CD14-positive monocyte (primary cell): ENCODE measurements at regions not wholly inside any gene's neighbourhood (a gene's known extent, or its start where the extent isn't known, plus 50 kb on each side); places are given as distances from the start of the nearest gene placed in this dataset.

Experiments
- DNase-seq, 3 donors: peaks; one replicate each; pipeline ENCODE4 v3.0.0-alpha.2; 2011 to 2022
- H2AFZ ChIP-seq: 2 replicates; pipeline ENCODE4 v1.6.0; 2012; ENCODE audit warnings: mild to moderate bottlenecking, low read depth, low read length, inconsistent platforms; ENCODE audit not compliant: insufficient read depth, poor library complexity, severe bottlenecking
- H3K27ac ChIP-seq, 2 donors: 1 replicate in 1 of 2; 2 replicates in 1 of 2; pipeline ENCODE4 v1.5.1; 2012 to 2013; ENCODE audit warnings: low read length in 2 of 2, control low read depth in 1 of 2, inconsistent platforms in 1 of 2, low read depth in 1 of 2, mild to moderate bottlenecking in 1 of 2
- H3K27me3 ChIP-seq, 2 donors: one replicate each; pipeline versions ENCODE4 v1.6.0 to v1.6.1; 2011 to 2013; ENCODE audit warnings: low read length in 2 of 2; ENCODE audit not compliant: control insufficient read depth in 2 of 2, insufficient read depth in 2 of 2
- H3K36me3 ChIP-seq, 2 donors: replicated peaks in 1 of 2; 1 replicate in 1 of 2; 2 replicates in 1 of 2; pipeline versions ENCODE4 v1.5.1 to v1.6.1; 2012 to 2013; ENCODE audit warnings: low read length in 2 of 2, control low read depth in 1 of 2, inconsistent platforms in 1 of 2, mild to moderate bottlenecking in 1 of 2; ENCODE audit not compliant: insufficient read depth in 2 of 2, control insufficient read depth in 1 of 2
- H3K4me1 ChIP-seq, 2 donors: 1 replicate in 1 of 2; 2 replicates in 1 of 2; pipeline versions ENCODE4 v1.5.1 to v1.6.1; 2012 to 2013; ENCODE audit warnings: low read length in 2 of 2, control low read depth in 1 of 2, inconsistent platforms in 1 of 2, mild to moderate bottlenecking in 1 of 2, moderate library complexity in 1 of 2; ENCODE audit not compliant: insufficient read depth in 2 of 2, control insufficient read depth in 1 of 2
- H3K4me2 ChIP-seq: replicated peaks from 2 replicates; pipeline ENCODE3; 2012; ENCODE audit warnings: low read length, moderate library complexity, mild to moderate bottlenecking; ENCODE audit not compliant: poor library complexity, severe bottlenecking; ENCODE audit errors: extremely low read depth
- H3K4me3 ChIP-seq, 3 experiments: fragments of 200-600 bp in 1 of 3; sonication (generic) in 1 of 3; replicated peaks in 1 of 3; 1 replicate in 2 of 3; 2 replicates in 1 of 3; pipeline ENCODE4 v1.5.1; 2011 to 2013; ENCODE audit warnings: low read length in 3 of 3, mild to moderate bottlenecking in 3 of 3, control low read depth in 2 of 3, low read depth in 2 of 3, inconsistent platforms in 1 of 3, moderate library complexity in 1 of 3
- H3K79me2 ChIP-seq: 2 replicates; pipeline ENCODE4 v1.6.0; 2012; ENCODE audit warnings: mild to moderate bottlenecking, control low read depth, inconsistent platforms, low read length, moderate library complexity; ENCODE audit not compliant: insufficient read depth
- H3K9ac ChIP-seq: 2 replicates; pipeline ENCODE4 v1.6.0; 2017; ENCODE audit warnings: low read length, mild to moderate bottlenecking; ENCODE audit not compliant: insufficient read depth, poor library complexity, severe bottlenecking
- H3K9me3 ChIP-seq, 2 donors: replicated peaks in 1 of 2; 1 replicate in 1 of 2; 2 replicates in 1 of 2; pipeline versions ENCODE4 v1.5.1 to v1.6.1; 2012 to 2013; ENCODE audit warnings: low read length in 2 of 2, control low read depth in 1 of 2; ENCODE audit not compliant: control insufficient read depth in 1 of 2, insufficient read depth in 1 of 2
- H4K20me1 ChIP-seq: 2 replicates; pipeline ENCODE4 v1.6.0; 2012; ENCODE audit warnings: mild to moderate bottlenecking, low read length, control low read depth, moderate library complexity; ENCODE audit not compliant: insufficient read depth
- H3K27ac Mint-ChIP-seq, 7 donors: one replicate each; pipeline ENCODE4 v1.8.0; 2020; ENCODE audit warnings: mild to moderate bottlenecking in 7 of 7, mixed read lengths in 7 of 7, moderate library complexity in 6 of 7, inconsistent platforms in 2 of 7
- H3K27me3 Mint-ChIP-seq, 3 donors: one replicate each; pipeline ENCODE4 v1.8.0; 2021 to 2022; ENCODE audit warnings: low read depth in 3 of 3, mild to moderate bottlenecking in 3 of 3, mixed read lengths in 3 of 3, moderate library complexity in 3 of 3, inconsistent platforms in 1 of 3
- H3K36me3 Mint-ChIP-seq, 2 donors: one replicate each; pipeline ENCODE4 v1.8.0; 2020; ENCODE audit warnings: mixed read lengths in 2 of 2, inconsistent platforms in 1 of 2, mild to moderate bottlenecking in 1 of 2
- H3K4me1 Mint-ChIP-seq: one replicate; pipeline ENCODE4 v1.8.0; 2020; ENCODE audit warnings: mild to moderate bottlenecking, mixed read lengths
- H3K4me3 Mint-ChIP-seq, 2 donors: one replicate each; pipeline ENCODE4 v1.8.0; 2020; ENCODE audit warnings: mild to moderate bottlenecking in 2 of 2, mixed read lengths in 2 of 2, moderate library complexity in 1 of 2
- H3K9me3 Mint-ChIP-seq, 7 donors: one replicate each; pipeline ENCODE4 v1.8.0; 2020 to 2022; ENCODE audit warnings: mixed read lengths in 7 of 7, mild to moderate bottlenecking in 6 of 7, moderate library complexity in 6 of 7, inconsistent platforms in 2 of 7
- WGBS: methylation state at CpG from one replicate; pipeline ENCODE4 v1.1.5; 2013; ENCODE audit warnings: missing lambda C conversion rate; ENCODE audit not compliant: insufficient coverage; 5-methylcytosine and 5-hydroxymethylcytosine counted together
- intact Hi-C, 2 donors: fragments of 100-400 bp; cut with micrococcal nuclease; formaldehyde crosslinking; loops; one replicate each; pipeline versions ENCODE4 v1.15.0 to v1.15.1; 2023
- TF ChIP-seq, protein P1 (sequence below): fragments of 200-600 bp; IDR thresholded peaks from one replicate; pipeline ENCODE4 v1.8.0; 2022; ENCODE audit warnings: antibody characterized with exemption, mild to moderate bottlenecking

DNA sequence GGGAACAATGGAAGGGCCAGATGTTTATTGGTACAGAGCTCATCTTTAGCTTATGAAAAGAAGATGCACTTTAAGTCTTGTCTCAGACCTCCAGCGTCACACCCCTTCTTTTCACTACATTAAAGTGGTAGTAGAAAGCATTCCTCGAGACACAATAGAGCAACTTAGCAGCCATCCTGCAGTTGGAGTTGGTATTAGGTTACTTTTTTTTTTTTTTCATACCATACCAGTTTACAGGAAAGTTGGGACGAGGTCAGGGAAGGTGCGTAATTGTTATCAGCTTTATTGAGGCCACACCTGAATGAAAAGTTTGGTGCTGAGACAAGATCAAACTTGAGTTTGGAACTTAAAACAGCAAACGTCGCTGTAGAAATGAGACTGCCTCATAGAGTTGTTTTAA is 203.8 kb downstream of the SOX2 start:
- no peaks in the 10 kb centered on the region for H4K20me1 ChIP-seq
- no peaks in the 10 kb centered on the region for H3K27me3 ChIP-seq
- no peaks in the 10 kb centered on the region for H3K9me3 ChIP-seq
- no peak overlapping the region for H3K4me3 Mint-ChIP-seq
- H3K9ac ChIP-seq: no peak overlapping the region
- no peak overlapping the region for H2AFZ ChIP-seq
- TF ChIP-seq, protein P1, sequence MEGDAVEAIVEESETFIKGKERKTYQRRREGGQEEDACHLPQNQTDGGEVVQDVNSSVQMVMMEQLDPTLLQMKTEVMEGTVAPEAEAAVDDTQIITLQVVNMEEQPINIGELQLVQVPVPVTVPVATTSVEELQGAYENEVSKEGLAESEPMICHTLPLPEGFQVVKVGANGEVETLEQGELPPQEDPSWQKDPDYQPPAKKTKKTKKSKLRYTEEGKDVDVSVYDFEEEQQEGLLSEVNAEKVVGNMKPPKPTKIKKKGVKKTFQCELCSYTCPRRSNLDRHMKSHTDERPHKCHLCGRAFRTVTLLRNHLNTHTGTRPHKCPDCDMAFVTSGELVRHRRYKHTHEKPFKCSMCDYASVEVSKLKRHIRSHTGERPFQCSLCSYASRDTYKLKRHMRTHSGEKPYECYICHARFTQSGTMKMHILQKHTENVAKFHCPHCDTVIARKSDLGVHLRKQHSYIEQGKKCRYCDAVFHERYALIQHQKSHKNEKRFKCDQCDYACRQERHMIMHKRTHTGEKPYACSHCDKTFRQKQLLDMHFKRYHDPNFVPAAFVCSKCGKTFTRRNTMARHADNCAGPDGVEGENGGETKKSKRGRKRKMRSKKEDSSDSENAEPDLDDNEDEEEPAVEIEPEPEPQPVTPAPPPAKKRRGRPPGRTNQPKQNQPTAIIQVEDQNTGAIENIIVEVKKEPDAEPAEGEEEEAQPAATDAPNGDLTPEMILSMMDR: no peak
- H3K36me3 Mint-ChIP-seq: no peaks in the 10 kb centered on the region
- 100% methylated on average over 1 of the region's 6 CpGs for WGBS
- H3K36me3 ChIP-seq: no peaks in the 10 kb centered on the region
- no peaks in the 10 kb centered on the region for H3K4me1 Mint-ChIP-seq
- no peaks in the 10 kb centered on the region for H3K4me1 ChIP-seq
- no peaks in the 10 kb centered on the region for H3K79me2 ChIP-seq
- no peak overlapping the region for H3K4me3 ChIP-seq
- H3K4me2 ChIP-seq: no peak overlapping the region
- intact Hi-C loops: no loop called here
- no peaks in the 10 kb centered on the region for H3K27me3 Mint-ChIP-seq
- no peak overlapping the region for H3K27ac Mint-ChIP-seq
- no peak overlapping the region for H3K27ac ChIP-seq
- H3K9me3 Mint-ChIP-seq: peaks cover 2 to 11% (median 8%) of the 10 kb centered on the region in 7 donors
- DNase-seq: no peak

DNA sequence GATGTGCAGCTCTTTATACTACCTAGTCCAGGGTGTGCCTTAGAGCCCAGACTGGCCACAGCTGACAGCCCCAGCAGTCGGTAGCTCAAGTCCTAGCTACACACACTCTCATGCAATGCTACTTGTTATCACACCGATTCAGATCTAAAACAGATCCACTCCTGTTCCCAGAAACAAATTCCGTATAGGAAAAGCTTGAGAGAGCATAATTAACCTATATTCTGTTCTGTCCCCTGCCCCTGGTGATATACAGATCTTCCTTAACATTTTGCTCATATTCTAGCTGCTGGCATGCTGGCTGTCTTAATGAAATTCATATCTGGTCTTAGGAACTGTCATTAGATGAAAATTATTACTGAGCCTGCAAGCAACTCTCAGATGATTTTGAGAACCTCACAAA is 204.3 kb downstream of the SOX2 start:
- no peak overlapping the region for H3K4me3 Mint-ChIP-seq
- no peaks in the 10 kb centered on the region for H3K27me3 Mint-ChIP-seq
- no peaks in the 10 kb centered on the region for H3K36me3 Mint-ChIP-seq
- H3K4me1 Mint-ChIP-seq: no peaks in the 10 kb centered on the region
- Histone ChIP-seq H4K20me1 (no peaks in the 10 kb centered on the region), H3K27ac (no peak overlapping the region), H3K27me3 (no peaks in the 10 kb centered on the region), H3K9me3 (no peaks in the 10 kb centered on the region), H3K4me1 (no peaks in the 10 kb centered on the region), H3K9ac (no peak overlapping the region), H3K79me2 (no peaks in the 10 kb centered on the region), H2AFZ (no peak overlapping the region), H3K4me3 (no peak overlapping the region), H3K4me2 (no peak overlapping the region), H3K36me3 (no peaks in the 10 kb centered on the region)
- WGBS: 100% methylated on average over 2 of the region's 3 CpGs
- H3K27ac Mint-ChIP-seq: no peak overlapping the region
- intact Hi-C loops: no loop called here
- TF ChIP-seq, protein P1: no peak
- DNase-seq: no peak
- H3K9me3 Mint-ChIP-seq: peaks cover 0 to 9% (median 5%) of the 10 kb centered on the region in 7 donors
